Vagina (tissue), 2 donors: ENCODE measurements at regions not wholly inside any gene's neighbourhood (a gene's known extent, or its start where the extent isn't known, plus 50 kb on each side); places are given as distances from the start of the nearest gene placed in this dataset.

Source experiments
- DNase-seq, 2 donors: peaks; one replicate each; pipeline ENCODE4 v3.0.0-alpha.2; 2017; ENCODE audit errors: extremely low spot score in 2 of 2
- H3K27ac ChIP-seq: fragments of 200-600 bp; sonication (generic); one replicate; pipeline ENCODE4 v1.5.1; 2019
- H3K27me3 ChIP-seq: fragments of 200-600 bp; sonication (generic); one replicate; pipeline ENCODE4 v1.5.1; 2019
- H3K36me3 ChIP-seq, 2 donors: fragments of 200-600 bp; sonication (generic); one replicate each; pipeline ENCODE4 v1.5.1; 2017 to 2019
- H3K4me1 ChIP-seq: fragments of 200-600 bp; sonication (generic); one replicate; pipeline ENCODE4 v1.5.1; 2019
- H3K4me3 ChIP-seq, 2 donors: fragments of 200-600 bp; sonication (generic); 1 replicate in 1 of 2; 2 replicates in 1 of 2; pipeline ENCODE4 v1.5.1; 2016 to 2019
- H3K9me3 ChIP-seq: fragments of 200-600 bp; sonication (generic); one replicate; pipeline ENCODE4 v1.5.1; 2019
- POLR2A ChIP-seq, 2 donors: fragments of 450-650 bp; IDR thresholded peaks; one replicate each; pipeline ENCODE4 v1.6.1; 2017; ENCODE audit warnings: antibody characterized with exemption in 2 of 2, mild to moderate bottlenecking in 2 of 2, moderate library complexity in 2 of 2
- POLR2AphosphoS5 ChIP-seq, 2 donors: sonication (generic); formaldehyde crosslinking; IDR thresholded peaks; one replicate each; pipeline ENCODE4 v1.9.0; 2017; ENCODE audit warnings: antibody characterized with exemption in 2 of 2, mild to moderate bottlenecking in 2 of 2, low read depth in 1 of 2; ENCODE audit not compliant: insufficient read depth in 1 of 2
- intact Hi-C: fragments of 100-400 bp; cut with DNase I; formaldehyde crosslinking; loops from one replicate; pipeline ENCODE4 v1.15.1; 2023
- TF ChIP-seq, protein P1 (sequence below), 3 experiments: fragments of 450-650 bp in 2 of 3; fragments of 200-600 bp in 1 of 3; sonication (generic) in 1 of 3; IDR thresholded peaks; one replicate each; pipeline ENCODE4 v1.5.1; 2017 to 2019; ENCODE audit warnings: antibody characterized with exemption in 3 of 3, mild to moderate bottlenecking in 2 of 3, moderate library complexity in 2 of 3

DNA sequence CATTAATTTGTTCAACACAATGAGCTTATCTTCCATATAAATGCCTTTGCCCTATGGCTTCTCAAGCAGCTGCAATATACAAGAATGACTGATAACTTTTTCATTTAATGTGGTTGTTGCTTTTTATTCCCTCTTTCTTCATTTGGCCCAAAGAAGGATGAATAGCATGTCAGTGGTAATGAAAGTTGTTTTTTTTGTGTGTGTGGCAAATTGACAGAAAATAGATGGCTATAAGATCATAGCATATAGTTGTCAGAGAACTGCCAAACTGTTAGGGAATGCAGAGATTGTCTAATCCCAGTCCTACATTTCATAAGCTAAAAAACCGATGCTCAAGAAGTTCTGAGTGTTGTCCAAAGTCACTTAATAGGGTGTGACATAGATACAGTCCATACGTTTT lies 244.3 kb downstream of the ACTR3 start:
- H3K36me3 ChIP-seq: no peaks in the 10 kb centered on the region
- DNase-seq: no peak
- H3K9me3 ChIP-seq: no peaks in the 10 kb centered on the region
- no peak overlapping the region for H3K27ac ChIP-seq
- no peaks in the 10 kb centered on the region for H3K4me1 ChIP-seq
- TF ChIP-seq, protein P1, sequence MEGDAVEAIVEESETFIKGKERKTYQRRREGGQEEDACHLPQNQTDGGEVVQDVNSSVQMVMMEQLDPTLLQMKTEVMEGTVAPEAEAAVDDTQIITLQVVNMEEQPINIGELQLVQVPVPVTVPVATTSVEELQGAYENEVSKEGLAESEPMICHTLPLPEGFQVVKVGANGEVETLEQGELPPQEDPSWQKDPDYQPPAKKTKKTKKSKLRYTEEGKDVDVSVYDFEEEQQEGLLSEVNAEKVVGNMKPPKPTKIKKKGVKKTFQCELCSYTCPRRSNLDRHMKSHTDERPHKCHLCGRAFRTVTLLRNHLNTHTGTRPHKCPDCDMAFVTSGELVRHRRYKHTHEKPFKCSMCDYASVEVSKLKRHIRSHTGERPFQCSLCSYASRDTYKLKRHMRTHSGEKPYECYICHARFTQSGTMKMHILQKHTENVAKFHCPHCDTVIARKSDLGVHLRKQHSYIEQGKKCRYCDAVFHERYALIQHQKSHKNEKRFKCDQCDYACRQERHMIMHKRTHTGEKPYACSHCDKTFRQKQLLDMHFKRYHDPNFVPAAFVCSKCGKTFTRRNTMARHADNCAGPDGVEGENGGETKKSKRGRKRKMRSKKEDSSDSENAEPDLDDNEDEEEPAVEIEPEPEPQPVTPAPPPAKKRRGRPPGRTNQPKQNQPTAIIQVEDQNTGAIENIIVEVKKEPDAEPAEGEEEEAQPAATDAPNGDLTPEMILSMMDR (IDR thresholded peaks at IDR 0.05): no peak
- TF ChIP-seq POLR2A (IDR thresholded peaks at IDR 0.05) (no peak), POLR2AphosphoS5 (IDR thresholded peaks at IDR 0.05; ENCODE audit: insufficient read depth in 1 of 2, low read depth in 1 of 2) (no peak)
- intact Hi-C loops: no loop called here
- no peak overlapping the region for H3K4me3 ChIP-seq
- H3K27me3 ChIP-seq: no peaks in the 10 kb centered on the region

DNA sequence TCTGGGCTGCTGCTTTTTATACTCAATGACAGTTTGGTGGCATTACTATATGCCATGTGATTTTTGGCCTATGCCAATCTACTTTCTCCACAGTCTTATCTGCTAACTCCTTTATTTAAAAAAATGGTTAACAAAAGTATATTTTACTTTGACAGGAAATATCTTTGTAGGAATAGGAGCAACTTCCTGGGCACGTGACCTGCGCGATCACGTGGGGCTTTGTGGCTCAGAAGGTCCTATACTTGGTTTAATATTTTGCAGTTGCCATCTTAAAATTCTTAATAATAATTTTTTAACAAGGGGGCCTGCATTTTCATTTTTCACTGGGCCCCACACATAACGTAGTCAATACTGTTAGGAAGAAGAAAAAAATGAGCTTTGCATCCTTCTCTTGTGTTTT lies 249.7 kb downstream of the ACTR3 start:
- Histone ChIP-seq H3K36me3 (no peaks in the 10 kb centered on the region), H3K27ac (no peak overlapping the region), H3K4me3 (no peak overlapping the region), H3K9me3 (no peaks in the 10 kb centered on the region), H3K4me1 (no peaks in the 10 kb centered on the region), H3K27me3 (no peaks in the 10 kb centered on the region)
- no peak for DNase-seq
- TF ChIP-seq POLR2AphosphoS5 (IDR thresholded peaks at IDR 0.05; ENCODE audit: insufficient read depth in 1 of 2, low read depth in 1 of 2): no peak
- TF ChIP-seq, protein P1 (IDR thresholded peaks at IDR 0.05): no peak
- intact Hi-C loops: no loop called here

DNA sequence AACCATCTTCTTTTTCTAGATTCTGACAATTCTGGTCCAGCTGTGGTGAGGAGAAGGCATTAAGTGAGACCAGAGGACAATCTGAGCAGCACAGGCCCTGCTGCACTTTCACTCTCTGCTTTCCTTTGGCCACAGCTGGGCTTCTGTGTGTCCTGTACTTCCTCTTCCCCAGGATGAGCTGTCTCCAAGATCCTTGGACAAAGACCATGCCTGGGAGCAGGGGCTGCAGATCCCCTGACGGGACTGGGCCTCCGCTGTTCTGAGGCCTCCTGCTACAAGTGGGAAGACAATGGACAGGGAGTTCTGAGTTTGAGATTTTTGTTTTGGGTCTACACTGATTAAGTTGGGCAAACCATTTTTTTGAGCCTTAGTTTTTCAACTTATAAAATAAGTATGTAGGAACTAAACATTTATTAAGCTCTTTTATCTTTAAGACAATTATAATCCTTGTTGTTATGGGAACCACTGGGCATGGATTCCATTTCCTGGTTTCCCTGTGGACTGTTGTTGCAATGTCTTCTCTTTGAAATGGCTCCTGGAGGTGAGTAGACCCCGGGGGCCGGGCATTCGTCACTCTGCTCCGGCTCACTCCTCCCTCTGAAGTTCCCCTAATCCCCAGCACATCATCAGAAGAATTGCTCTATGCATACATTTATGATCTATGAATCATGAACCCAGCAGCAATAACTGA lies 266.6 kb downstream of the ACTR3 start:
- no peak overlapping the region for H3K27ac ChIP-seq
- H3K4me3 ChIP-seq: no peak overlapping the region
- intact Hi-C loops: no loop called here
- H3K4me1 ChIP-seq: no peaks in the 10 kb centered on the region
- no peaks in the 10 kb centered on the region for H3K27me3 ChIP-seq
- TF ChIP-seq POLR2AphosphoS5 (IDR thresholded peaks at IDR 0.05; ENCODE audit: insufficient read depth in 1 of 2, low read depth in 1 of 2) (no peak), POLR2A (IDR thresholded peaks at IDR 0.05) (no peak)
- TF ChIP-seq, protein P1 (IDR thresholded peaks at IDR 0.05): no peak
- no peaks in the 10 kb centered on the region for H3K9me3 ChIP-seq
- no peak for DNase-seq
- no peaks in the 10 kb centered on the region for H3K36me3 ChIP-seq

DNA sequence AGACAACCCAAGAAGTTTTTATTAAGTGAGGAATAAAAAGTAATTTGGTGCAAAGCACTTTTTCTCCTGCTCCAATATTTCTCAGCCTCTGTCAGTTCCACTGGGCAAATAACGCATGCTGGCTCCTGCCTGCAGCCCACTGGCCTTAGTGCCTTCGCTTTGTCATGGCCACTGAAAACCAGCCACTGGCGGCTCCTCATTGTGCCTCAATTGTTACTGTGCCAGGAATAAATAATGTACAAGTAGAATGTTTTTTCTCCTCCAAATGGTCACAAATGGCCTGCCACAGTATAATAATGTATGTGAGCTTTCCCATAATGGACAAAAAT lies 267.1 kb downstream of the ACTR3 start:
- H3K4me1 ChIP-seq: no peaks in the 10 kb centered on the region
- DNase-seq: no peak
- H3K9me3 ChIP-seq: no peaks in the 10 kb centered on the region
- TF ChIP-seq POLR2AphosphoS5 (IDR thresholded peaks at IDR 0.05; ENCODE audit: insufficient read depth in 1 of 2, low read depth in 1 of 2) (no peak), POLR2A (IDR thresholded peaks at IDR 0.05) (no peak)
- TF ChIP-seq, protein P1 (IDR thresholded peaks at IDR 0.05): no peak
- H3K27me3 ChIP-seq: no peaks in the 10 kb centered on the region
- no peak overlapping the region for H3K4me3 ChIP-seq
- intact Hi-C loops: no loop called here
- H3K27ac ChIP-seq: no peak overlapping the region
- H3K36me3 ChIP-seq: no peaks in the 10 kb centered on the region

DNA sequence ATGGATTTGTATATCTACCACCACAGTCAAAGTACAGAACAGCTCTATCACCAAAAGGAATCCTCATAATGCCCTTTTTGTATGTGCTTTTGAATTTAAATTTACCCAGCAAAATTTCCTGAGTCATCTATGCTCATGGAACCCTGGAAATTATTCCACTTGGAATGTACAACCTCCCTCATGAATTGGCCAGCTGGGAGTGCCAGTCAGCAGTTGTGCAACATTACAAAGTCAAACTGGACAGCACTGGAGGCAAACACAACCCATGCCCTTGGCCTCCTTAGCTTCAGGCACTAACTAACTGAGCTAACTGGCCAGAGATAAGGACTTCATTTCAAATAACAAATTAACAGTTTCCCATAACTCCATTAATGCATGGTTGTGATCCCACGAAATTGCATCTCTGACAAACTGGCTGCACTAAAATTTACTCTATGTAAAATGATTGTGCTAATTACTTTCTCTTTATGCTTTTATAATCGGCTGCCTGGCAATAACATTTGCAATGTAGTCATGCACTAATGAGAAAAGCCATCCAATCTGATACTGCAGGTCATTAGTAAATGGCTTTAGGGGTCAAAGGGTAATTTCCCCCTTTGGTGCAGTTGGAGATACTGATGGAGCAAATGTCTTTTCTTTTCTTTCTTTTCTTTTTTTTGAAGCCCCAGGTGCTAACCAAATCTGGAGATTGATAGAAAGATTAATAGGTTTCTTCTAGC lies 270.5 kb downstream of the ACTR3 start:
- no peaks in the 10 kb centered on the region for H3K36me3 ChIP-seq
- no peak for DNase-seq
- H3K4me3 ChIP-seq: no peak overlapping the region
- no peaks in the 10 kb centered on the region for H3K27me3 ChIP-seq
- TF ChIP-seq, protein P1 (IDR thresholded peaks at IDR 0.05): no peak
- TF ChIP-seq POLR2AphosphoS5 (IDR thresholded peaks at IDR 0.05; ENCODE audit: insufficient read depth in 1 of 2, low read depth in 1 of 2): no peak
- TF ChIP-seq POLR2A (IDR thresholded peaks at IDR 0.05): no peak
- intact Hi-C loops: no loop called here
- H3K27ac ChIP-seq: no peak overlapping the region
- no peaks in the 10 kb centered on the region for H3K4me1 ChIP-seq
- H3K9me3 ChIP-seq: no peaks in the 10 kb centered on the region
